WTC11 (cell line): ENCODE measurements at regions not wholly inside any gene's neighbourhood (a gene's known extent, or its start where the extent isn't known, plus 50 kb on each side); places are given as distances from the start of the nearest gene placed in this dataset.

Experiments used
- ATF2 ChIP-seq: sonication (generic); formaldehyde crosslinking; IDR thresholded peaks from 2 replicates; pipeline ENCODE4 v1.8.1; 2022; ENCODE audit warnings: low read depth, missing genetic modification reagents, borderline replicate concordance
- CTCF ChIP-seq: fragments of 200-600 bp; IDR thresholded peaks from 2 replicates; pipeline ENCODE4 v1.8.0; 2022; ENCODE audit warnings: antibody characterized with exemption
- E2F4 ChIP-seq: sonication (generic); formaldehyde crosslinking; IDR thresholded peaks from 2 replicates; pipeline ENCODE4 v1.8.1; 2022; ENCODE audit warnings: low read depth, mild to moderate bottlenecking, moderate library complexity, missing genetic modification reagents, borderline replicate concordance
- FOXK1 ChIP-seq: sonication (generic); formaldehyde crosslinking; IDR thresholded peaks from 2 replicates; pipeline ENCODE4 v1.8.0; 2022; ENCODE audit warnings: mild to moderate bottlenecking, moderate library complexity, missing genetic modification reagents
- GABPB1 ChIP-seq: sonication (generic); formaldehyde crosslinking; IDR thresholded peaks from 2 replicates; pipeline ENCODE4 v1.8.1; 2023; ENCODE audit warnings: mild to moderate bottlenecking, missing genetic modification reagents
- HMGA2 ChIP-seq: fragments of 250-450 bp; sonication (Bioruptor Pico); IDR thresholded peaks from 2 replicates; pipeline ENCODE4 v1.4.0; 2021; ENCODE audit warnings: mild to moderate bottlenecking, moderate library complexity
- IRF1 ChIP-seq: sonication (generic); formaldehyde crosslinking; IDR thresholded peaks from 2 replicates; pipeline ENCODE4 v1.8.0; 2023; ENCODE audit warnings: missing genetic modification reagents
- NFE2L1 ChIP-seq: sonication (generic); formaldehyde crosslinking; IDR thresholded peaks from 2 replicates; pipeline ENCODE4 v1.8.1; 2023; ENCODE audit warnings: missing genetic modification reagents
- NR1H2 ChIP-seq: sonication (generic); formaldehyde crosslinking; IDR thresholded peaks from 2 replicates; pipeline ENCODE4 v1.9.0; 2021; ENCODE audit warnings: mild to moderate bottlenecking, moderate library complexity, missing genetic modification reagents
- NR2C2 ChIP-seq: sonication (generic); formaldehyde crosslinking; IDR thresholded peaks from 2 replicates; pipeline ENCODE4 v1.8.0; 2022; ENCODE audit warnings: mild to moderate bottlenecking, missing genetic modification reagents
- RELA ChIP-seq: sonication (generic); formaldehyde crosslinking; IDR thresholded peaks from 2 replicates; pipeline ENCODE4 v1.8.1; 2022; ENCODE audit warnings: missing genetic modification reagents, mild to moderate bottlenecking, borderline replicate concordance
- SP1 ChIP-seq: sonication (generic); formaldehyde crosslinking; conservative IDR thresholded peaks from 2 replicates; pipeline ENCODE4 v1.8.1; 2022; ENCODE audit warnings: missing genetic modification reagents
- STAT6 ChIP-seq: sonication (generic); formaldehyde crosslinking; conservative IDR thresholded peaks from 2 replicates; pipeline ENCODE4 v1.8.1; 2023; ENCODE audit warnings: mild to moderate bottlenecking, low read depth, missing genetic modification reagents, moderate library complexity
- ZNF512 ChIP-seq: sonication (generic); formaldehyde crosslinking; IDR thresholded peaks from 2 replicates; pipeline ENCODE4 v1.8.1; 2022; ENCODE audit warnings: missing genetic modification reagents, borderline replicate concordance

- no peak for TF ChIP-seq NR2C2 (CRISPR knock-in tag)
- no peak for TF ChIP-seq NR1H2 (CRISPR knock-in tag)
- TF ChIP-seq CTCF: no peak
- no peak for TF ChIP-seq ZNF512 (CRISPR knock-in tag)
- TF ChIP-seq STAT6: no peak
- no peak for TF ChIP-seq IRF1 (CRISPR knock-in tag)
- TF ChIP-seq E2F4: no peak
- TF ChIP-seq RELA (CRISPR knock-in tag): no peak
- TF ChIP-seq NFE2L1: no peak
- no peak for TF ChIP-seq FOXK1 (CRISPR knock-in tag)
- TF ChIP-seq HMGA2 (CRISPR knock-in tag): no peak
- no peak for TF ChIP-seq SP1 (CRISPR knock-in tag)
- no peak for TF ChIP-seq ATF2 (CRISPR knock-in tag)
- no peak for TF ChIP-seq GABPB1 (CRISPR knock-in tag)
These were observed 494.4 kb downstream of the TMX3 start for GRCh38 chr18:68220458-68220857.
